PC-9 (cell line): ENCODE measurements at regions not wholly inside any gene's neighbourhood (a gene's known extent, or its start where the extent isn't known, plus 50 kb on each side); places are given as distances from the start of the nearest gene placed in this dataset.

Experiments
- BruUV-seq: library from RNA; stranded (reverse); fragments of 400-500 nt; replicated peaks from 2 replicates; lab custom pipeline; 2021; lab: Mats Ljungman, UMichigan
- CTCF ChIA-PET: fragments of 300-600 bp; sonication (Branson Sonifier 250); formaldehyde crosslinking; loops from one replicate; lab custom pipeline; 2022; ENCODE audit warnings: antibody characterized with exemption; lab: Charles Lee
- POLR2A ChIA-PET: fragments of 300-600 bp; sonication (Branson Sonifier 250); formaldehyde crosslinking; loops from one replicate; lab custom pipeline; 2022; ENCODE audit warnings: antibody characterized with exemption; ENCODE audit not compliant: unreplicated experiment; lab: Charles Lee
- DNase-seq, 2 experiments: peaks; one replicate each; pipeline versions ENCODE4 v3.0.0 to v3.0.0-alpha.2; 2015 to 2022; ENCODE audit warnings: mixed read lengths in 1 of 2
- H2AFZ ChIP-seq: fragments of 200-600 bp; sonication (generic); 2 replicates; pipeline ENCODE4 v1.8.1; 2017; ENCODE audit warnings: antibody characterized with exemption
- H3F3A ChIP-seq: fragments of 200-600 bp; sonication (generic); 2 replicates; pipeline ENCODE4 v1.8.1; 2017; ENCODE audit warnings: antibody characterized with exemption, mild to moderate bottlenecking, low read depth; ENCODE audit not compliant: insufficient read depth
- H3K27ac ChIP-seq: fragments of 200-600 bp; sonication (generic); 2 replicates; pipeline ENCODE4 v1.6.1; 2016; ENCODE audit warnings: mixed run types
- H3K27me3 ChIP-seq: fragments of 200-600 bp; sonication (generic); 2 replicates; pipeline ENCODE4 v1.6.1; 2016; ENCODE audit warnings: low read depth, mixed run types; ENCODE audit not compliant: insufficient read depth
- H3K36me3 ChIP-seq: fragments of 200-600 bp; sonication (generic); 2 replicates; pipeline ENCODE4 v1.6.1; 2016; ENCODE audit warnings: low read depth, mixed run types
- H3K4me1 ChIP-seq: fragments of 200-600 bp; sonication (generic); replicated peaks from 2 replicates; pipeline ENCODE4 v1.6.1; 2016; ENCODE audit warnings: mixed run types; ENCODE audit not compliant: insufficient read depth
- H3K4me2 ChIP-seq: fragments of 200-600 bp; sonication (generic); 2 replicates; pipeline ENCODE4 v1.6.1; 2017; ENCODE audit warnings: mixed run types
- H3K4me3 ChIP-seq: fragments of 200-600 bp; sonication (generic); 2 replicates; pipeline ENCODE4 v1.6.1; 2016; ENCODE audit warnings: mixed run types
- H3K79me2 ChIP-seq: fragments of 200-600 bp; sonication (generic); 2 replicates; pipeline ENCODE4 v1.6.1; 2017; ENCODE audit warnings: low read depth, mixed run types
- H3K9me2 ChIP-seq: fragments of 200-600 bp; sonication (generic); 2 replicates; pipeline ENCODE4 v1.8.1; 2017; ENCODE audit warnings: mild to moderate bottlenecking; ENCODE audit not compliant: insufficient read depth
- H3K9me3 ChIP-seq: fragments of 200-600 bp; sonication (generic); 2 replicates; pipeline ENCODE4 v1.8.1; 2016; ENCODE audit warnings: low read depth; ENCODE audit not compliant: insufficient read depth
- H4K20me1 ChIP-seq: fragments of 200-600 bp; sonication (generic); 2 replicates; pipeline ENCODE4 v1.8.1; 2017; ENCODE audit not compliant: insufficient read depth
- EZH2 ChIP-seq: fragments of 200-600 bp; sonication (generic); IDR thresholded peaks from 2 replicates; pipeline ENCODE4 v1.8.0; 2017; ENCODE audit warnings: antibody characterized with exemption, low read depth
- intact Hi-C: fragments of 100-400 bp; cut with micrococcal nuclease; formaldehyde crosslinking; loops from one replicate; pipeline ENCODE4 v1.10.0; 2022; ENCODE audit not compliant: unreplicated experiment
- TF ChIP-seq, protein P1 (sequence below): fragments of 200-600 bp; sonication (generic); conservative IDR thresholded peaks from 2 replicates; pipeline ENCODE4 v1.6.1; 2017; ENCODE audit warnings: mixed run types, antibody characterized with exemption, mild to moderate bottlenecking, moderate library complexity

DNA sequence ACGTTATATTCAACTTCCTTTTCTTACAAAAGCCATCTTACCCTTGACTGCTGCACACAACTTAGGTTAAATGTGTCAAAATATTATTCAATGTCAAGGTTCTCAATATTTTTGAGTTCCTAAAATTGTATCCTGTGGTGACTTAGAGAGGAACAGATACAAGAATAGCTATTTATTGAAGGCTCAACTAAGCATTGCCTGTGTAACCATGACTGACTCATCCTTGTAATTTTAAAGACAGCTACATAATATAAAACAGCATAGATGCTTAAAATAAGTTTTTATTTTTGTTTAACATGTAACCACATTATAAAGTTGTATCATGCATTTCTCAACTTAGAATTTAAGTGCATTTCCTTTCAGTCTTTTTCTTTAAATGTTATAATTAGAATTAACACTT is 312.9 kb upstream of the RGMB start:
- H3F3A ChIP-seq = no peaks in the 10 kb centered on the region
- POLR2A ChIA-PET = no interaction called here

GRCh38 chr5:98461485-98461884 is 312.0 kb upstream of the RGMB start:
- CTCF ChIA-PET = no interaction called here

More for the DNA sequence above, 312.9 kb upstream of the RGMB start:
- Histone ChIP-seq H3K36me3 (no peaks in the 10 kb centered on the region), H3K79me2 (no peaks in the 10 kb centered on the region), H3K4me2 (no peak overlapping the region), H2AFZ (no peak overlapping the region), H4K20me1 (no peaks in the 10 kb centered on the region), H3K4me3 (no peak overlapping the region), H3K9me3 (peaks cover under 1% of the 10 kb centered on the region; the same call in 1 of the 2 replicates), H3K27me3 (no peaks in the 10 kb centered on the region), H3K4me1 (no peaks in the 10 kb centered on the region), H3K27ac (no peak overlapping the region), H3K9me2 (no peaks in the 10 kb centered on the region)
- intact Hi-C loops = no loop called here
- BruUV-seq = no TSS peak
- DNase-seq = no peak
- TF ChIP-seq EZH2 = no peak
- TF ChIP-seq, protein P1, sequence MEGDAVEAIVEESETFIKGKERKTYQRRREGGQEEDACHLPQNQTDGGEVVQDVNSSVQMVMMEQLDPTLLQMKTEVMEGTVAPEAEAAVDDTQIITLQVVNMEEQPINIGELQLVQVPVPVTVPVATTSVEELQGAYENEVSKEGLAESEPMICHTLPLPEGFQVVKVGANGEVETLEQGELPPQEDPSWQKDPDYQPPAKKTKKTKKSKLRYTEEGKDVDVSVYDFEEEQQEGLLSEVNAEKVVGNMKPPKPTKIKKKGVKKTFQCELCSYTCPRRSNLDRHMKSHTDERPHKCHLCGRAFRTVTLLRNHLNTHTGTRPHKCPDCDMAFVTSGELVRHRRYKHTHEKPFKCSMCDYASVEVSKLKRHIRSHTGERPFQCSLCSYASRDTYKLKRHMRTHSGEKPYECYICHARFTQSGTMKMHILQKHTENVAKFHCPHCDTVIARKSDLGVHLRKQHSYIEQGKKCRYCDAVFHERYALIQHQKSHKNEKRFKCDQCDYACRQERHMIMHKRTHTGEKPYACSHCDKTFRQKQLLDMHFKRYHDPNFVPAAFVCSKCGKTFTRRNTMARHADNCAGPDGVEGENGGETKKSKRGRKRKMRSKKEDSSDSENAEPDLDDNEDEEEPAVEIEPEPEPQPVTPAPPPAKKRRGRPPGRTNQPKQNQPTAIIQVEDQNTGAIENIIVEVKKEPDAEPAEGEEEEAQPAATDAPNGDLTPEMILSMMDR = no peak
- CTCF ChIA-PET = no interaction called here

DNA sequence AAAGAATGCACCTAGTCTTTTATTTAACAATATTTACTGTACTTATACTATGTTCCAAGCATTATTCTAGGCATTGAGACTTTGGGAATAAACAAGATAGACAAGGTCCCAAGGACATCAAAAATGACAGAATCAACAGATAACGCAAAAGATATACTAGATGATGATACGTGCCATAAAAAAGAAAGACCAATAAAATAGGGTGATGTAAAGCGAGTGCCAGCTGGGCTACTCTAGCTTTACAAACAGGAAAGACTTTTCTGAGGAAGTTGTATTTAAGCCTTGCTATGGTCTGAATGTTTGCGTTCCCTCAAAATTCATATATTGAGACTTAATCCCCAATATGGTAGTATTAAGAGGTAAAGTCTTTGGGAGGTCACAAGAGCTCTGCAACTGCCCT is 310.2 kb upstream of the RGMB start:
- H3K9me3 ChIP-seq = peaks cover 3% of the 10 kb centered on the region; the same call in 1 of the 2 replicates
- no peak overlapping the region for H2AFZ ChIP-seq
- CTCF ChIA-PET = no interaction called here
- H3K27ac ChIP-seq = no peak overlapping the region
- no TSS peak for BruUV-seq
- intact Hi-C loops = no loop called here
- H3K79me2 ChIP-seq = no peaks in the 10 kb centered on the region
- no peaks in the 10 kb centered on the region for H3K36me3 ChIP-seq
- H4K20me1 ChIP-seq = no peaks in the 10 kb centered on the region
- peaks cover 7% of the 10 kb centered on the region for H3K4me1 ChIP-seq
- DNase-seq = no peak
- no peaks in the 10 kb centered on the region for H3K9me2 ChIP-seq
- H3K27me3 ChIP-seq = no peaks in the 10 kb centered on the region
- no peak overlapping the region for H3K4me3 ChIP-seq
- no peaks in the 10 kb centered on the region for H3F3A ChIP-seq
- no peak overlapping the region for H3K4me2 ChIP-seq
- POLR2A ChIA-PET = no interaction called here
- TF ChIP-seq EZH2 = no peak
- TF ChIP-seq, protein P1 = no peak

More at GRCh38 chr5:98461485-98461884, 312.0 kb upstream of the RGMB start:
- H3K9me3 ChIP-seq = peaks cover 3% of the 10 kb centered on the region; the same call in 1 of the 2 replicates
- intact Hi-C loops = no loop called here
- no peak overlapping the region for H2AFZ ChIP-seq
- H3K4me3 ChIP-seq = no peak overlapping the region
- H3K27ac ChIP-seq = no peak overlapping the region
- H3K4me1 ChIP-seq = no peaks in the 10 kb centered on the region
- H3K27me3 ChIP-seq = no peaks in the 10 kb centered on the region
- H4K20me1 ChIP-seq = no peaks in the 10 kb centered on the region
- BruUV-seq = no TSS peak
- no peaks in the 10 kb centered on the region for H3F3A ChIP-seq
- DNase-seq = no peak
- POLR2A ChIA-PET = no interaction called here
- H3K79me2 ChIP-seq = no peaks in the 10 kb centered on the region
- no peak overlapping the region for H3K4me2 ChIP-seq
- H3K36me3 ChIP-seq = no peaks in the 10 kb centered on the region
- no peak for TF ChIP-seq EZH2
- TF ChIP-seq, protein P1 = no peak
- no peaks in the 10 kb centered on the region for H3K9me2 ChIP-seq
